OCI-LY7 (cell line): ENCODE measurements at regions not wholly inside any gene's neighbourhood (a gene's known extent, or its start where the extent isn't known, plus 50 kb on each side); places are given as distances from the start of the nearest gene placed in this dataset.

Experiments
- BruUV-seq: library from RNA; stranded (reverse); fragments of 400-500 nt; replicated peaks from 2 replicates; lab custom pipeline; 2021; lab: Mats Ljungman, UMichigan
- CTCF ChIA-PET: fragments of 300-600 bp; sonication (Branson Sonifier 250); formaldehyde crosslinking; loops from one replicate; lab custom pipeline; 2022; ENCODE audit warnings: antibody characterized with exemption; ENCODE audit not compliant: unreplicated experiment; lab: Charles Lee
- POLR2A ChIA-PET: fragments of 300-600 bp; sonication (Branson Sonifier 250); formaldehyde crosslinking; loops from one replicate; lab custom pipeline; 2022; ENCODE audit warnings: antibody characterized with exemption; lab: Charles Lee
- DNase-seq: peaks from one replicate; pipeline ENCODE4 v3.0.0-alpha.2; 2015; ENCODE audit warnings: low spot score
- H2AFZ ChIP-seq: fragments of 200-600 bp; sonication (generic), shearing (Covaris generic); 2 replicates; pipeline ENCODE4 v1.6.1; 2014; ENCODE audit warnings: mild to moderate bottlenecking, antibody characterized with exemption, low read length, moderate library complexity
- H3K27ac ChIP-seq: fragments of 200-600 bp; sonication (generic); 2 replicates; pipeline ENCODE4 v1.5.1; 2014; ENCODE audit warnings: mixed run types, low read depth, mild to moderate bottlenecking, moderate library complexity, low read length, inconsistent platforms; ENCODE audit not compliant: poor library complexity, severe bottlenecking
- H3K36me3 ChIP-seq: fragments of 200-600 bp; sonication (generic); 2 replicates; pipeline ENCODE4 v1.6.1; 2014; ENCODE audit warnings: mild to moderate bottlenecking, antibody characterized with exemption, low read length, moderate library complexity, mixed read lengths; ENCODE audit not compliant: insufficient read depth
- H3K4me1 ChIP-seq: fragments of 200-600 bp; sonication (generic); 2 replicates; pipeline ENCODE4 v1.5.1; 2014; ENCODE audit warnings: mild to moderate bottlenecking, low read length; ENCODE audit not compliant: insufficient read depth, poor library complexity, severe bottlenecking
- H3K4me2 ChIP-seq: fragments of 200-600 bp; sonication (generic); 2 replicates; pipeline ENCODE4 v1.6.1; 2014; ENCODE audit warnings: mild to moderate bottlenecking, low read length
- H3K4me3 ChIP-seq: fragments of 200-600 bp; sonication (generic); 2 replicates; pipeline ENCODE4 v1.5.1; 2014; ENCODE audit warnings: mild to moderate bottlenecking, low read depth, low read length; ENCODE audit not compliant: poor library complexity, severe bottlenecking
- H3K79me2 ChIP-seq: fragments of 200-600 bp; sonication (generic); 2 replicates; pipeline ENCODE4 v1.6.1; 2016; ENCODE audit warnings: low read depth, mild to moderate bottlenecking, low read length, moderate library complexity, mixed read lengths; ENCODE audit not compliant: insufficient read depth
- H3K9me2 ChIP-seq: fragments of 200-600 bp; sonication (generic); 2 replicates; pipeline ENCODE4 v1.6.1; 2016; ENCODE audit warnings: mild to moderate bottlenecking, low read length, mixed read lengths; ENCODE audit not compliant: insufficient read depth
- H3K9me3 ChIP-seq: fragments of 200-600 bp; sonication (generic); 2 replicates; pipeline ENCODE4 v1.6.1; 2014; ENCODE audit warnings: mild to moderate bottlenecking, mixed run types, low read length, mixed read lengths
- H4K20me1 ChIP-seq: fragments of 200-600 bp; sonication (generic); 2 replicates; pipeline ENCODE4 v1.6.1; 2014; ENCODE audit warnings: mild to moderate bottlenecking, antibody characterized with exemption, low read length, moderate library complexity, mixed read lengths; ENCODE audit not compliant: insufficient read depth
- CTCF ChIP-seq: fragments of 200-600 bp; sonication (generic); conservative IDR thresholded peaks from 2 replicates; pipeline ENCODE4 v1.5.1; 2014; ENCODE audit warnings: mild to moderate bottlenecking, antibody characterized with exemption, low read length, moderate library complexity, mixed read lengths
- EZH2phosphoT487 ChIP-seq: fragments of 200-600 bp; sonication (generic); IDR thresholded peaks from 2 replicates; pipeline ENCODE4 v1.6.1; 2018; ENCODE audit warnings: low read depth, borderline replicate concordance, mild to moderate bottlenecking, mixed run types, antibody characterized with exemption, low read length, moderate library complexity, mixed read lengths
- intact Hi-C: fragments of 100-400 bp; cut with micrococcal nuclease; formaldehyde crosslinking; loops from one replicate; pipeline ENCODE4 v1.10.0; 2022; ENCODE audit not compliant: unreplicated experiment

- BruUV-seq = no TSS peak
- Histone ChIP-seq H3K36me3 (no peaks in the 10 kb centered on the region), H3K27ac (no peak overlapping the region), H3K79me2 (no peaks in the 10 kb centered on the region), H3K9me3 (no peaks in the 10 kb centered on the region), H3K4me3 (no peak overlapping the region), H3K4me2 (no peak overlapping the region), H3K4me1 (no peaks in the 10 kb centered on the region), H3K9me2 (no peaks in the 10 kb centered on the region), H2AFZ (no peak overlapping the region), H4K20me1 (no peaks in the 10 kb centered on the region)
- ChIA-PET CTCF (no interaction called here), POLR2A (no interaction called here)
- intact Hi-C loops = no loop called here
- no peak for DNase-seq
- no peak for TF ChIP-seq EZH2phosphoT487
- TF ChIP-seq CTCF = no peak
Observed at GRCh38 chr2:122875091-122875865, 1119.8 kb downstream of the TSN start.

- H3K4me1 ChIP-seq = no peaks in the 10 kb centered on the region
- ChIA-PET POLR2A (no interaction called here), CTCF (no interaction called here)
- H3K79me2 ChIP-seq = no peaks in the 10 kb centered on the region
- TF ChIP-seq EZH2phosphoT487 (no peak), CTCF (no peak)
- H4K20me1 ChIP-seq = no peaks in the 10 kb centered on the region
- BruUV-seq = no TSS peak
- no peak overlapping the region for H3K4me3 ChIP-seq
- intact Hi-C loops = no loop called here
- no peak overlapping the region for H3K27ac ChIP-seq
- no peak overlapping the region for H3K4me2 ChIP-seq
- no peak for DNase-seq
- no peak overlapping the region for H2AFZ ChIP-seq
- H3K36me3 ChIP-seq = no peaks in the 10 kb centered on the region
- H3K9me2 ChIP-seq = no peaks in the 10 kb centered on the region
- no peaks in the 10 kb centered on the region for H3K9me3 ChIP-seq
Observed at GRCh38 chr2:122883849-122884248, 1128.4 kb downstream of the TSN start.

GRCh38 chr2:122884889-122885288 is 1129.4 kb downstream of the TSN start:
- no peak for TF ChIP-seq CTCF
- TF ChIP-seq EZH2phosphoT487 = no peak
- BruUV-seq = no TSS peak
- intact Hi-C loops = no loop called here

More at GRCh38 chr2:122884889-122885288, 1129.4 kb downstream of the TSN start:
- Histone ChIP-seq H4K20me1 (no peaks in the 10 kb centered on the region), H3K4me1 (no peaks in the 10 kb centered on the region), H3K9me2 (no peaks in the 10 kb centered on the region), H2AFZ (no peak overlapping the region), H3K9me3 (no peaks in the 10 kb centered on the region), H3K4me3 (no peak overlapping the region), H3K27ac (no peak overlapping the region), H3K79me2 (no peaks in the 10 kb centered on the region), H3K36me3 (no peaks in the 10 kb centered on the region), H3K4me2 (no peak overlapping the region)
- ChIA-PET POLR2A (no interaction called here), CTCF (no interaction called here)
- DNase-seq = no peak
